ENCODE measurements at regions not wholly inside any gene's neighbourhood (a gene's known extent, or its start where the extent isn't known, plus 50 kb on each side); places are given as distances from the start of the nearest gene placed in this dataset.
"Not testable (repeated sequence)": the region's sequence is repeated elsewhere in the genome, so short reads cannot be mapped to it uniquely, and the experiment has no call there.

GRCh38 chr5:99470636-99471035 lies 541.8 kb upstream of the CHD1 start:
- not testable (repeated sequence) for H3K4me3 ChIP-seq; H3K27ac ChIP-seq; DNase-seq (ENCODE audit: low spot score in 2 of 2); H3K9me3 ChIP-seq; H3K27me3 ChIP-seq; H3K4me1 ChIP-seq; H3K36me3 ChIP-seq
- WGBS, result 27% methylated on average over 3 of the region's 3 CpGs

- WGBS, result 50% methylated on average over 2 of the region's 2 CpGs
- Histone ChIP-seq H3K27me3 (no peaks in the 10 kb centered on the region), H3K9me3 (no peaks in the 10 kb centered on the region), H3K4me1 (no peaks in the 10 kb centered on the region), H3K27ac (no peak overlapping the region), H3K36me3 (no peaks in the 10 kb centered on the region), H3K4me3 (no peak overlapping the region)
- no peak for DNase-seq (ENCODE audit: low spot score in 2 of 2)
- no peak for TF ChIP-seq POLR2A (IDR thresholded peaks at IDR 0.05)
- TF ChIP-seq CTCF (IDR thresholded peaks at IDR 0.05), result no peak
- no peak for TF ChIP-seq EP300 (IDR thresholded peaks at IDR 0.05)
- TF ChIP-seq POLR2AphosphoS5 (IDR thresholded peaks at IDR 0.05), result no peak
These were observed 531.9 kb upstream of the CHD1 start for GRCh38 chr5:99460701-99461100.

- TF ChIP-seq POLR2AphosphoS5 (IDR thresholded peaks at IDR 0.05) (no peak), CTCF (IDR thresholded peaks at IDR 0.05) (no peak), EP300 (IDR thresholded peaks at IDR 0.05) (no peak), POLR2A (IDR thresholded peaks at IDR 0.05) (no peak)
These were observed 524.4 kb upstream of the CHD1 start for GRCh38 chr5:99453196-99453595.

GRCh38 chr5:99449786-99450185 lies 521.0 kb upstream of the CHD1 start:
- TF ChIP-seq POLR2A (IDR thresholded peaks at IDR 0.05), result no peak
- 40% methylated on average over 3 of the region's 3 CpGs for WGBS
- DNase-seq (ENCODE audit: low spot score in 2 of 2), result no peak
- Histone ChIP-seq H3K36me3 (no peaks in the 10 kb centered on the region), H3K9me3 (no peaks in the 10 kb centered on the region), H3K27ac (no peak overlapping the region), H3K4me3 (no peak overlapping the region), H3K4me1 (no peaks in the 10 kb centered on the region), H3K27me3 (no peaks in the 10 kb centered on the region)

More at GRCh38 chr5:99453196-99453595, 524.4 kb upstream of the CHD1 start:
- DNase-seq (ENCODE audit: low spot score in 2 of 2), result no peak
- no peaks in the 10 kb centered on the region for H3K9me3 ChIP-seq
- no peaks in the 10 kb centered on the region for H3K36me3 ChIP-seq
- H3K27me3 ChIP-seq, result no peaks in the 10 kb centered on the region
- no peak overlapping the region for H3K4me3 ChIP-seq
- no peaks in the 10 kb centered on the region for H3K4me1 ChIP-seq
- no peak overlapping the region for H3K27ac ChIP-seq
- 92% methylated on average over 2 of the region's 2 CpGs for WGBS

- TF ChIP-seq POLR2AphosphoS5 (IDR thresholded peaks at IDR 0.05) (no peak), POLR2A (IDR thresholded peaks at IDR 0.05) (no peak), CTCF (IDR thresholded peaks at IDR 0.05) (no peak), EP300 (IDR thresholded peaks at IDR 0.05) (no peak)
- DNase-seq (ENCODE audit: low spot score in 2 of 2), result no peak
- H3K4me3 ChIP-seq, result no peak overlapping the region
- no peaks in the 10 kb centered on the region for H3K27me3 ChIP-seq
- WGBS, result 90% methylated on average over 1 of the region's 1 CpG
- no peak overlapping the region for H3K27ac ChIP-seq
- H3K9me3 ChIP-seq, result no peaks in the 10 kb centered on the region
- H3K4me1 ChIP-seq, result no peaks in the 10 kb centered on the region
- H3K36me3 ChIP-seq, result no peaks in the 10 kb centered on the region
These were observed 517.0 kb upstream of the CHD1 start for GRCh38 chr5:99445805-99446204.

GRCh38 chr5:99441235-99441634 lies 512.4 kb upstream of the CHD1 start:
- H3K27ac ChIP-seq, result no peak overlapping the region
- no peak overlapping the region for H3K4me3 ChIP-seq
- H3K27me3 ChIP-seq, result no peaks in the 10 kb centered on the region
- no peaks in the 10 kb centered on the region for H3K9me3 ChIP-seq
- TF ChIP-seq POLR2A (IDR thresholded peaks at IDR 0.05), result no peak
- TF ChIP-seq POLR2AphosphoS5 (IDR thresholded peaks at IDR 0.05), result no peak
- no peak for TF ChIP-seq CTCF (IDR thresholded peaks at IDR 0.05)
- no peak for TF ChIP-seq EP300 (IDR thresholded peaks at IDR 0.05)
- no peaks in the 10 kb centered on the region for H3K4me1 ChIP-seq
- 77% methylated on average over 3 of the region's 3 CpGs for whole genome bisulfite sequencing
- DNase-seq (ENCODE audit: low spot score in 2 of 2), result no peak
- no peaks in the 10 kb centered on the region for H3K36me3 ChIP-seq
